ENCODE measurements at regions not wholly inside any gene's neighbourhood (a gene's known extent, or its start where the extent isn't known, plus 50 kb on each side); places are given as distances from the start of the nearest gene placed in this dataset.

- DNase-seq (ENCODE audit: low read depth in 2 of 2): no peak
Measured at GRCh38 chr22:48675141-48675829, 1152.4 kb downstream of the BRD1 start.

GRCh38 chr22:48673806-48674500, 1153.7 kb downstream of the BRD1 start:
- DNase-seq (ENCODE audit: low read depth in 2 of 2): no peak

GRCh38 chr22:48672387-48672786, 1155.3 kb downstream of the BRD1 start:
- DNase-seq (ENCODE audit: low read depth in 2 of 2): no peak

- DNase-seq (ENCODE audit: low read depth in 2 of 2): no peak
Measured at GRCh38 chr22:48670731-48671130, 1156.9 kb downstream of the BRD1 start.

GRCh38 chr22:48669986-48670716, 1157.5 kb downstream of the BRD1 start:
- DNase-seq (ENCODE audit: low read depth in 2 of 2): no peak

GRCh38 chr22:48669226-48669625, 1158.4 kb downstream of the BRD1 start:
- DNase-seq (ENCODE audit: low read depth in 2 of 2): no peak

- no peak for DNase-seq (ENCODE audit: low read depth in 2 of 2)
Measured at GRCh38 chr22:48667289-48667688, 1160.4 kb downstream of the BRD1 start.

- DNase-seq (ENCODE audit: low read depth in 2 of 2): no peak
Measured at GRCh38 chr22:48666620-48667019, 1161.1 kb downstream of the BRD1 start.

GRCh38 chr22:48665311-48665995, 1162.2 kb downstream of the BRD1 start:
- no peak for DNase-seq (ENCODE audit: low read depth in 2 of 2)

GRCh38 chr22:48664586-48664985, 1163.1 kb downstream of the BRD1 start:
- no peak for DNase-seq (ENCODE audit: low read depth in 2 of 2)

GRCh38 chr22:48663297-48663696, 1164.4 kb downstream of the BRD1 start:
- DNase-seq (ENCODE audit: low read depth in 2 of 2): no peak

GRCh38 chr22:48662476-48663135, 1165.1 kb downstream of the BRD1 start:
- DNase-seq (ENCODE audit: low read depth in 2 of 2): no peak

GRCh38 chr22:48661984-48662383, 1165.7 kb downstream of the BRD1 start:
- no peak for DNase-seq (ENCODE audit: low read depth in 2 of 2)

GRCh38 chr22:48660790-48661740, 1166.6 kb downstream of the BRD1 start:
- no peak for DNase-seq (ENCODE audit: low read depth in 2 of 2)

GRCh38 chr22:48660104-48660789, 1167.4 kb downstream of the BRD1 start:
- no peak for DNase-seq (ENCODE audit: low read depth in 2 of 2)

GRCh38 chr22:48659404-48659996, 1168.2 kb downstream of the BRD1 start:
- no peak for DNase-seq (ENCODE audit: low read depth in 2 of 2)

GRCh38 chr22:48658871-48659270, 1168.8 kb downstream of the BRD1 start:
- no peak for DNase-seq (ENCODE audit: low read depth in 2 of 2)

GRCh38 chr22:48658246-48658645, 1169.4 kb downstream of the BRD1 start:
- no peak for DNase-seq (ENCODE audit: low read depth in 2 of 2)

- no peak for DNase-seq (ENCODE audit: low read depth in 2 of 2)
Measured at GRCh38 chr22:48654492-48654891, 1173.2 kb downstream of the BRD1 start.
